ENCODE measurements at regions not wholly inside any gene's neighbourhood (a gene's known extent, or its start where the extent isn't known, plus 50 kb on each side); places are given as distances from the start of the nearest gene placed in this dataset.

GRCh38 chr2:238702276-238703052 is 145.4 kb upstream of the TWIST2 start:
- Histone ChIP-seq H3K9me3 (ENCODE audit: control insufficient read depth, insufficient read depth, low read length) (no peaks in the 10 kb centered on the region), H3K36me3 (ENCODE audit: insufficient read depth, low read length) (no peaks in the 10 kb centered on the region), H3K9ac (ENCODE audit: low read depth, low read length) (no peak overlapping the region), H3K4me1 (ENCODE audit: insufficient read depth, low read length) (no peaks in the 10 kb centered on the region)

GRCh38 chr2:238703053-238703415 is 144.9 kb upstream of the TWIST2 start:
- no peaks in the 10 kb centered on the region for H3K4me1 ChIP-seq (ENCODE audit: insufficient read depth, low read length)
- no peaks in the 10 kb centered on the region for H3K9me3 ChIP-seq (ENCODE audit: control insufficient read depth, insufficient read depth, low read length)
- H3K9ac ChIP-seq (ENCODE audit: low read depth, low read length): no peak overlapping the region
- no peaks in the 10 kb centered on the region for H3K36me3 ChIP-seq (ENCODE audit: insufficient read depth, low read length)

- no peaks in the 10 kb centered on the region for H3K9me3 ChIP-seq (ENCODE audit: control insufficient read depth, insufficient read depth, low read length)
- no peak overlapping the region for H3K9ac ChIP-seq (ENCODE audit: low read depth, low read length)
- H3K4me1 ChIP-seq (ENCODE audit: insufficient read depth, low read length): no peaks in the 10 kb centered on the region
- no peaks in the 10 kb centered on the region for H3K36me3 ChIP-seq (ENCODE audit: insufficient read depth, low read length)
Measured at GRCh38 chr2:238703436-238703835, 144.4 kb upstream of the TWIST2 start.

GRCh38 chr2:238704471-238705225 is 143.2 kb upstream of the TWIST2 start:
- Histone ChIP-seq H3K36me3 (ENCODE audit: insufficient read depth, low read length) (no peaks in the 10 kb centered on the region), H3K4me1 (ENCODE audit: insufficient read depth, low read length) (no peaks in the 10 kb centered on the region), H3K9ac (ENCODE audit: low read depth, low read length) (no peak overlapping the region), H3K9me3 (ENCODE audit: control insufficient read depth, insufficient read depth, low read length) (no peaks in the 10 kb centered on the region)

GRCh38 chr2:238706163-238706562 is 141.7 kb upstream of the TWIST2 start:
- no peaks in the 10 kb centered on the region for H3K9me3 ChIP-seq (ENCODE audit: control insufficient read depth, insufficient read depth, low read length)
- no peak overlapping the region for H3K9ac ChIP-seq (ENCODE audit: low read depth, low read length)
- H3K4me1 ChIP-seq (ENCODE audit: insufficient read depth, low read length): no peaks in the 10 kb centered on the region
- no peaks in the 10 kb centered on the region for H3K36me3 ChIP-seq (ENCODE audit: insufficient read depth, low read length)

- Histone ChIP-seq H3K9ac (ENCODE audit: low read depth, low read length) (no peak overlapping the region), H3K36me3 (ENCODE audit: insufficient read depth, low read length) (no peaks in the 10 kb centered on the region)
Measured at GRCh38 chr2:238706673-238707072, 141.2 kb upstream of the TWIST2 start.

GRCh38 chr2:238709325-238710025 is 138.4 kb upstream of the TWIST2 start:
- Histone ChIP-seq H3K4me1 (ENCODE audit: insufficient read depth, low read length) (no peaks in the 10 kb centered on the region), H3K9ac (ENCODE audit: low read depth, low read length) (no peak overlapping the region), H3K36me3 (ENCODE audit: insufficient read depth, low read length) (no peaks in the 10 kb centered on the region), H3K9me3 (ENCODE audit: control insufficient read depth, insufficient read depth, low read length) (no peaks in the 10 kb centered on the region)

More at GRCh38 chr2:238706673-238707072, 141.2 kb upstream of the TWIST2 start:
- Histone ChIP-seq H3K9me3 (ENCODE audit: control insufficient read depth, insufficient read depth, low read length) (no peaks in the 10 kb centered on the region), H3K4me1 (ENCODE audit: insufficient read depth, low read length) (no peaks in the 10 kb centered on the region)

- no peak overlapping the region for H3K9ac ChIP-seq (ENCODE audit: low read depth, low read length)
- no peaks in the 10 kb centered on the region for H3K4me1 ChIP-seq (ENCODE audit: insufficient read depth, low read length)
- no peaks in the 10 kb centered on the region for H3K9me3 ChIP-seq (ENCODE audit: control insufficient read depth, insufficient read depth, low read length)
- H3K36me3 ChIP-seq (ENCODE audit: insufficient read depth, low read length): no peaks in the 10 kb centered on the region
Measured at GRCh38 chr2:238710032-238710735, 137.7 kb upstream of the TWIST2 start.

GRCh38 chr2:238710787-238711186 is 137.1 kb upstream of the TWIST2 start:
- H3K9ac ChIP-seq (ENCODE audit: low read depth, low read length): no peak overlapping the region
- H3K4me1 ChIP-seq (ENCODE audit: insufficient read depth, low read length): peaks cover 2% of the 10 kb centered on the region; the same call in 1 of the 2 replicates
- no peaks in the 10 kb centered on the region for H3K36me3 ChIP-seq (ENCODE audit: insufficient read depth, low read length)
- no peaks in the 10 kb centered on the region for H3K9me3 ChIP-seq (ENCODE audit: control insufficient read depth, insufficient read depth, low read length)

GRCh38 chr2:238711346-238711745 is 136.5 kb upstream of the TWIST2 start:
- no peaks in the 10 kb centered on the region for H3K9me3 ChIP-seq (ENCODE audit: control insufficient read depth, insufficient read depth, low read length)
- no peaks in the 10 kb centered on the region for H3K36me3 ChIP-seq (ENCODE audit: insufficient read depth, low read length)
- no peak overlapping the region for H3K9ac ChIP-seq (ENCODE audit: low read depth, low read length)
- peaks cover 7% of the 10 kb centered on the region; the same call in 1 of the 2 replicates for H3K4me1 ChIP-seq (ENCODE audit: insufficient read depth, low read length)

- H3K36me3 ChIP-seq (ENCODE audit: insufficient read depth, low read length): no peaks in the 10 kb centered on the region
- no peaks in the 10 kb centered on the region for H3K9me3 ChIP-seq (ENCODE audit: control insufficient read depth, insufficient read depth, low read length)
- peaks cover 9% of the 10 kb centered on the region; the same call in 1 of the 2 replicates for H3K4me1 ChIP-seq (ENCODE audit: insufficient read depth, low read length)
- no peak overlapping the region for H3K9ac ChIP-seq (ENCODE audit: low read depth, low read length)
Measured at GRCh38 chr2:238712011-238712410, 135.9 kb upstream of the TWIST2 start.

- no peaks in the 10 kb centered on the region for H3K9me3 ChIP-seq (ENCODE audit: control insufficient read depth, insufficient read depth, low read length)
- no peaks in the 10 kb centered on the region for H3K36me3 ChIP-seq (ENCODE audit: insufficient read depth, low read length)
- peaks cover 9% of the 10 kb centered on the region; the same call in 1 of the 2 replicates for H3K4me1 ChIP-seq (ENCODE audit: insufficient read depth, low read length)
- no peak overlapping the region for H3K9ac ChIP-seq (ENCODE audit: low read depth, low read length)
Measured at GRCh38 chr2:238713198-238713826, 134.6 kb upstream of the TWIST2 start.

- Histone ChIP-seq H3K36me3 (ENCODE audit: insufficient read depth, low read length) (no peaks in the 10 kb centered on the region), H3K4me1 (ENCODE audit: insufficient read depth, low read length) (peaks cover 9% of the 10 kb centered on the region; the same call in 1 of the 2 replicates), H3K9ac (ENCODE audit: low read depth, low read length) (no peak overlapping the region), H3K9me3 (ENCODE audit: control insufficient read depth, insufficient read depth, low read length) (no peaks in the 10 kb centered on the region)
Measured at GRCh38 chr2:238714038-238714528, 133.8 kb upstream of the TWIST2 start.
